ENCODE measurements at regions not wholly inside any gene's neighbourhood (a gene's known extent, or its start where the extent isn't known, plus 50 kb on each side); places are given as distances from the start of the nearest gene placed in this dataset.

GRCh38 chr9:105880517-105880916 is 186.2 kb downstream of the TMEM38B start:
- no peak for FAIRE-seq
- no peak for TF ChIP-seq CTCF (IDR thresholded peaks at IDR 0.05; ENCODE audit: insufficient read depth, missing control alignments)
- DNase-seq (ENCODE audit: insufficient read length, low spot score): no peak

GRCh38 chr9:105881021-105881420 is 186.7 kb downstream of the TMEM38B start:
- no peak for DNase-seq (ENCODE audit: insufficient read length, low spot score)
- no peak for TF ChIP-seq CTCF (IDR thresholded peaks at IDR 0.05; ENCODE audit: insufficient read depth, missing control alignments)
- FAIRE-seq: no peak

- TF ChIP-seq CTCF (IDR thresholded peaks at IDR 0.05; ENCODE audit: insufficient read depth, missing control alignments): peak; percentile 91
- FAIRE-seq (peak; percentile 35), DNase-seq (ENCODE audit: insufficient read length, low spot score) (no peak)
Measured at GRCh38 chr9:105881654-105882349, 187.5 kb downstream of the TMEM38B start.

- DNase-seq (ENCODE audit: insufficient read length, low spot score) (no peak), FAIRE-seq (no peak)
- TF ChIP-seq CTCF (IDR thresholded peaks at IDR 0.05; ENCODE audit: insufficient read depth, missing control alignments): no peak
Measured at GRCh38 chr9:105883847-105884246, 189.5 kb downstream of the TMEM38B start.

GRCh38 chr9:105884416-105884815 is 190.1 kb downstream of the TMEM38B start:
- TF ChIP-seq CTCF (IDR thresholded peaks at IDR 0.05; ENCODE audit: insufficient read depth, missing control alignments): no peak
- FAIRE-seq (no peak), DNase-seq (ENCODE audit: insufficient read length, low spot score) (no peak)

- DNase-seq (ENCODE audit: insufficient read length, low spot score): no peak
- FAIRE-seq: no peak
- TF ChIP-seq CTCF (IDR thresholded peaks at IDR 0.05; ENCODE audit: insufficient read depth, missing control alignments): no peak
Measured at GRCh38 chr9:105886136-105886535, 191.8 kb downstream of the TMEM38B start.

- FAIRE-seq (no peak), DNase-seq (ENCODE audit: insufficient read length, low spot score) (no peak)
- TF ChIP-seq CTCF (IDR thresholded peaks at IDR 0.05; ENCODE audit: insufficient read depth, missing control alignments): no peak
Measured at GRCh38 chr9:105887679-105888078, 193.3 kb downstream of the TMEM38B start.
